KMS-11 (cell line): ENCODE measurements at regions not wholly inside any gene's neighbourhood (a gene's known extent, or its start where the extent isn't known, plus 50 kb on each side); places are given as distances from the start of the nearest gene placed in this dataset.

Experiments
- H2AFZ ChIP-seq: fragments of 200-600 bp; sonication (generic); 2 replicates; pipeline ENCODE4 v1.6.1; 2016; ENCODE audit warnings: antibody characterized with exemption, mixed run types, low read depth
- H3K27ac ChIP-seq: fragments of 200-600 bp; sonication (generic); 2 replicates; pipeline ENCODE4 v1.6.1; 2016; ENCODE audit warnings: mild to moderate bottlenecking, mixed run types
- H3K27me3 ChIP-seq: fragments of 200-600 bp; sonication (generic); 2 replicates; pipeline ENCODE4 v1.6.1; 2017; ENCODE audit warnings: mild to moderate bottlenecking, low read depth, mixed run types, moderate library complexity; ENCODE audit not compliant: insufficient read depth
- H3K36me3 ChIP-seq: fragments of 200-600 bp; sonication (generic); 2 replicates; pipeline ENCODE4 v1.6.1; 2017; ENCODE audit warnings: mild to moderate bottlenecking, mixed run types; ENCODE audit not compliant: insufficient read depth
- H3K4me1 ChIP-seq: fragments of 200-600 bp; sonication (generic); 2 replicates; pipeline ENCODE4 v1.6.1; 2016; ENCODE audit warnings: mild to moderate bottlenecking, low read depth, mixed run types; ENCODE audit not compliant: poor library complexity, severe bottlenecking
- H3K4me2 ChIP-seq: fragments of 200-600 bp; sonication (generic); 2 replicates; pipeline ENCODE4 v1.7.0; 2016; ENCODE audit warnings: mild to moderate bottlenecking, mixed run types
- H3K4me3 ChIP-seq: fragments of 200-600 bp; sonication (generic); IDR thresholded peaks from 2 replicates; pipeline ENCODE4 v1.6.1; 2017; ENCODE audit warnings: low read depth, low read length, mixed read lengths; ENCODE audit not compliant: insufficient read depth
- H3K79me2 ChIP-seq: fragments of 200-600 bp; sonication (generic); 2 replicates; pipeline ENCODE4 v1.6.1; 2016; ENCODE audit warnings: low read depth, mixed run types; ENCODE audit not compliant: insufficient read depth
- H3K9ac ChIP-seq: fragments of 200-600 bp; sonication (generic); 2 replicates; pipeline ENCODE4 v1.6.1; 2016; ENCODE audit warnings: mild to moderate bottlenecking, mixed run types
- H4K20me1 ChIP-seq: fragments of 200-600 bp; sonication (generic); 2 replicates; pipeline ENCODE4 v1.6.1; 2016; ENCODE audit warnings: mild to moderate bottlenecking, mixed run types; ENCODE audit not compliant: insufficient read depth
- TF ChIP-seq, protein P1 (sequence below): fragments of 200-600 bp; sonication (generic); conservative IDR thresholded peaks from 2 replicates; pipeline ENCODE4 v1.6.1; 2017; ENCODE audit warnings: low read depth, mild to moderate bottlenecking, antibody characterized with exemption, low read length, moderate library complexity, mixed read lengths

DNA sequence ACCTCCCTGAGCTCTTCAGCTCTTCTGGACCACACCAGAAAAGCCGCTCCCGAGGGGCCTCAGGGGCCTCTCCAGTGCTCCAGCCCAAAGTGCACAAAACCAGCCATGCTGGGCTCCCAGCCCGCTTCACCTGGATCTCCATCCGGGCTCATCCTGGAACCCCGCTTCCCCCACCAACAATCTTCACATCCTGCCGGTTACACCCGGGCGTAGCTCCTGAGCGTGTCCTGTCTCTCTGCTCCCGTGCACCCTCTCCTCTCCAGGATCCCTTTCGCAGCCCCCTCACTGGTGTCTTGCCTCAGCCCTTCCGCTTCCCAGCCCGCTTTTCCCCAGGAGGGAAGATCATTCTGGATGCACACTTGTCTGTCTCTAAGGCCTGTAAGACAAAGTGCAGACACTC, 123.7 kb upstream of the GLI2 start:
- no peak overlapping the region for H2AFZ ChIP-seq
- H3K9ac ChIP-seq = no peak overlapping the region
- TF ChIP-seq, protein P1, sequence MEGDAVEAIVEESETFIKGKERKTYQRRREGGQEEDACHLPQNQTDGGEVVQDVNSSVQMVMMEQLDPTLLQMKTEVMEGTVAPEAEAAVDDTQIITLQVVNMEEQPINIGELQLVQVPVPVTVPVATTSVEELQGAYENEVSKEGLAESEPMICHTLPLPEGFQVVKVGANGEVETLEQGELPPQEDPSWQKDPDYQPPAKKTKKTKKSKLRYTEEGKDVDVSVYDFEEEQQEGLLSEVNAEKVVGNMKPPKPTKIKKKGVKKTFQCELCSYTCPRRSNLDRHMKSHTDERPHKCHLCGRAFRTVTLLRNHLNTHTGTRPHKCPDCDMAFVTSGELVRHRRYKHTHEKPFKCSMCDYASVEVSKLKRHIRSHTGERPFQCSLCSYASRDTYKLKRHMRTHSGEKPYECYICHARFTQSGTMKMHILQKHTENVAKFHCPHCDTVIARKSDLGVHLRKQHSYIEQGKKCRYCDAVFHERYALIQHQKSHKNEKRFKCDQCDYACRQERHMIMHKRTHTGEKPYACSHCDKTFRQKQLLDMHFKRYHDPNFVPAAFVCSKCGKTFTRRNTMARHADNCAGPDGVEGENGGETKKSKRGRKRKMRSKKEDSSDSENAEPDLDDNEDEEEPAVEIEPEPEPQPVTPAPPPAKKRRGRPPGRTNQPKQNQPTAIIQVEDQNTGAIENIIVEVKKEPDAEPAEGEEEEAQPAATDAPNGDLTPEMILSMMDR = no peak
- no peak overlapping the region for H3K27ac ChIP-seq
- no peaks in the 10 kb centered on the region for H3K79me2 ChIP-seq
- H3K36me3 ChIP-seq = no peaks in the 10 kb centered on the region
- H3K4me3 ChIP-seq = no peak overlapping the region
- no peaks in the 10 kb centered on the region for H3K27me3 ChIP-seq
- H3K4me2 ChIP-seq = no peak overlapping the region
- no peaks in the 10 kb centered on the region for H3K4me1 ChIP-seq
- H4K20me1 ChIP-seq = no peaks in the 10 kb centered on the region

DNA sequence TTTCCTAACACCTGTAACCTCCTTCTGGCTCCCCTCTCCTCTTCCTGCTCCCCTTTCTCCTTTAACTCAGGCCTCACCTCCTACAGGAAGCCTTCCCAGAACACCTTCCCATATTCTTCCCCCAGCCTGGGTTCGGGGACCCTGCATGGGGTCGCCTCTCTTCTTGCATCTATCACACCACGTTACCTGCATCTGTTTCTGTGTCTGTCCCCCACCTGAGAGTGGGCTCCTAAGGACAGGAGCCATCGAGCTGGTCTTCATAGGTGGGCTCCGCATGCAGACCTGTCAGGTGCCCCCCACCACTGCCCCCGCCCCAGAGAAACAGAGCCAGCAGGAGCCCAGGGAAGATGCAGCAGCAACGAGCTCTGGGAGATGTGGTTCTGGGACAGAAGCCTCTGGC, 123.2 kb upstream of the GLI2 start:
- Histone ChIP-seq H2AFZ (no peak overlapping the region), H3K27me3 (no peaks in the 10 kb centered on the region), H3K27ac (no peak overlapping the region), H3K36me3 (no peaks in the 10 kb centered on the region), H3K4me2 (no peak overlapping the region), H3K4me1 (no peaks in the 10 kb centered on the region), H3K9ac (no peak overlapping the region), H3K79me2 (no peaks in the 10 kb centered on the region), H4K20me1 (no peaks in the 10 kb centered on the region), H3K4me3 (no peak overlapping the region)
- TF ChIP-seq, protein P1 = no peak

DNA sequence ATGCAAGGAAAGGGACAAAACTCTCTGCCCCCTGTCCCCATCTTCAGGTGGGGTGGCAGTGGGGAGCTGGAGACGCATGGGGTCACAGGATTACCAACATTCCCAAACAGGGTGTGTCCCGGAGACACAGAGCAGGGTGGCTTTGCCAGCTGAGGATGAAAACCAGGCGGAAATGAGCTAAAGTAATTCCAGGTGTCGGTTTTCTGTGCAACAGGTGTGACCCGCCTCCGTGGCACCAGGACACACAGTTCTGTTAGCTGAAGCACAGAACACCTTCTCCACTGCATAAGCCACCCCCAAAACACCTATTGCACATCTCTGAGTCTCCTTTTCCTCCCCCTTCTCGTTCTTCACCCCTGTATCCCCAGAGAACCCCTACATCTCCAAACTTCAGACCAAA, 122.7 kb upstream of the GLI2 start:
- TF ChIP-seq, protein P1 = no peak
- Histone ChIP-seq H3K27ac (no peak overlapping the region), H3K36me3 (no peaks in the 10 kb centered on the region), H3K9ac (no peak overlapping the region), H3K4me3 (no peak overlapping the region), H3K4me1 (no peaks in the 10 kb centered on the region), H3K4me2 (no peak overlapping the region), H3K79me2 (no peaks in the 10 kb centered on the region), H2AFZ (no peak overlapping the region), H4K20me1 (no peaks in the 10 kb centered on the region), H3K27me3 (no peaks in the 10 kb centered on the region)

DNA sequence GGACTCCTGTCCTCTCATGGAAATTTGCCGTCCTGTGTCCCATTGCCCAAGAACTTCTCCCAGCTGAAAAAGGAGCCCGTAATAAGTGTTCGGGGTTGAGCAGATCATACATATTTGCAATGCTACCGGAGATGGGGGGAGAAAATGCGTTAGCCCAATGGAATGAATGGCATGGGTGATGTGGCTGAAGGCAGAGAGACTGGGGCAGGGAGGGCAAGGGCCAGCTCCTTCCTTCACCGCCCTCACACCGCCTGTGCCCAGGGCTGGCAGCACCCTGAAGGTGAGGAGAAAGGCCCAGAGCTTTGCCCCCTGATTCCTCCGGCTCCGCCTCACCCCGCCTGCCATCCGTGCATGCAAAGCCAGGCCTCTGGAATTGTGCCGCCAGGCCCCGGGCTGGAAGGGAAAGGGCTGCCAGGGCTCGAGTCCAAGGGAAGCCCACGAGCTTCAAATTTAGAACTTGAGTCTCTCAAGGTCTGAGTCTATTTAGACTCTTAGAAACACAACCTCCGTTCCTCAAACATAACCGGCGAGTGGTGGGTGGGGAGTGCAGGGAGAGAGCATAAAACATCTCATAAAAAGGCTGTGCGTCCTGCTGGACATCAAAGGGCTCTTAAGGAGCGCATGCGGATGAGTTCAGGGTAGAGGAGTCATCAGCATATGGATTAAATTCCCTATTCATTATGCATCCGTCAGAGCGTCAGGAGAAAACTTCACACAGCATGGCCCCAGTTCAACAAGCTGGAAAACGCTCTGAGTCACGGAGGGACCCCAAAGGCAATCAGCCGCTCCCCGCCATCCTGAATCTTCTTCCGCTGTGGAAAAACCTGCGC, 121.7 kb upstream of the GLI2 start:
- Histone ChIP-seq H2AFZ (no peak overlapping the region), H3K79me2 (no peaks in the 10 kb centered on the region), H3K4me3 (no peak overlapping the region), H3K4me1 (no peaks in the 10 kb centered on the region), H3K4me2 (no peak overlapping the region), H3K36me3 (no peaks in the 10 kb centered on the region), H3K9ac (no peak overlapping the region), H3K27me3 (no peaks in the 10 kb centered on the region), H4K20me1 (no peaks in the 10 kb centered on the region), H3K27ac (no peak overlapping the region)
- TF ChIP-seq, protein P1 = no peak
